LHCN-M2 (cell line): ENCODE measurements at regions not wholly inside any gene's neighbourhood (a gene's known extent, or its start where the extent isn't known, plus 50 kb on each side); places are given as distances from the start of the nearest gene placed in this dataset.

Source experiments
- DNase-seq: peaks from one replicate; pipeline ENCODE4 v3.0.0-alpha.2; 2012; ENCODE audit warnings: low read depth

DNA sequence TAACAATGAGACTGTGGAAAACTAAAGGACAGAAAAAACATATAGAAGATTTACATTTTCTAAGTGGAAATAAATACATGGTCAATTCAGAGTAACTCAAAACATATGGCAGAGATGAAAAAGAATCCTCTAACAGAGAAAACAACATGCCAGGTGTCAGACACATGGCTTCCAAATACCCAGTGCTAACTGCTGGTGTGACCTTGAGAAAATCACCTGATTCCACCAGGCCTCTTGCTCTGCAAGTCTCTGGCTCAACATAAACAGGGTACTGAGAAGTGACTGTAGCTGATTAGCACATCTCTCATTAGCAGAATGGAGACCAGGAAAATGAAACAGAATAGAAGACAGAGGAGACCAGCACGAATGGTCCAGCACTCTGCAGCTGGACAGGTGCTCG is 210.8 kb downstream of the HNMT start:
- DNase-seq, result no peak

DNA sequence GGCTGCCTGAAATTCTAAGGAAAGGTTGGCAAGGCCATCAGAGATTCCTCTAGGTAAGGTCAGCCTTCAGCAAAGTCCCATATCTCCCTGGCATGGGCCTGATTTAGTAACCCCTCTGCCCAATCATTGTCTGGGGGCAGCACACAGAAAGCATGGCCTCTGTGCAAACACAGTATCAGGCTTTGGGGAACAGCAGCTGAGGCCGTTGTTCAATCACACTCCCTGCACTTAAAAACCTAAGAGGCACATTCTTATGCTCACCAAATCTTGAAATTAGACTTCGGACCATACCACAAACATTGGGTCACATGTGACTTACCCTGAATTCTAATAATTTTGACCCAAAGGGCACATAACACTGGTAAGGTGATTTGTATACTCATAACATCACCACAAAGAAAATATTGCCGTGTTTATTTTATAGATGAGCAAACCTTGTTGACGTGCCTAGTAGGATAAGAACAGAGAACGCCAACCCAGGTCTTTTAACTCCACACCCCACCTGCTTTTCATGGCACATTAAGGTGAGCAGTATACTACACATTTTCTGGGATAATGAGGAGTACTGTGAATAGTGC is 212.7 kb downstream of the HNMT start:
- DNase-seq, result no peak

DNA sequence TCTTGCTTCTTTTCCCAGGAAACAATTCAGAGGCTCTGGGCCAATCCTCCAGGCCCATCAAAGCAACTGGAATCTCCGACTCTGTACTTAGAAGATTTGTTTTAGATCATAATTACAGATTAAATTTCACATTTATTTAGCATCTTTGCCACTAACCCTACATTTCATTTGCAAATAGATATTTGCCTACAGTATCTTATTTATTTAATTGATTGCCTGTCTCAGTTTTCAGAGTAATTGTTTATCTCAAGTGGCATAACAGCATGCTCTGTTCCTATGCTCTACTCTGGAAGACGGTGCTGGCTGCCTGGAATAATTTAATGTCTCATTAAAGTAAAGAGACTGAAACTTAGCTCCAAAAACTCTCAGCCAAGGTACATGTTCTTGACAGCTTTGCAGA is 213.4 kb downstream of the HNMT start:
- DNase-seq, result no peak

DNA sequence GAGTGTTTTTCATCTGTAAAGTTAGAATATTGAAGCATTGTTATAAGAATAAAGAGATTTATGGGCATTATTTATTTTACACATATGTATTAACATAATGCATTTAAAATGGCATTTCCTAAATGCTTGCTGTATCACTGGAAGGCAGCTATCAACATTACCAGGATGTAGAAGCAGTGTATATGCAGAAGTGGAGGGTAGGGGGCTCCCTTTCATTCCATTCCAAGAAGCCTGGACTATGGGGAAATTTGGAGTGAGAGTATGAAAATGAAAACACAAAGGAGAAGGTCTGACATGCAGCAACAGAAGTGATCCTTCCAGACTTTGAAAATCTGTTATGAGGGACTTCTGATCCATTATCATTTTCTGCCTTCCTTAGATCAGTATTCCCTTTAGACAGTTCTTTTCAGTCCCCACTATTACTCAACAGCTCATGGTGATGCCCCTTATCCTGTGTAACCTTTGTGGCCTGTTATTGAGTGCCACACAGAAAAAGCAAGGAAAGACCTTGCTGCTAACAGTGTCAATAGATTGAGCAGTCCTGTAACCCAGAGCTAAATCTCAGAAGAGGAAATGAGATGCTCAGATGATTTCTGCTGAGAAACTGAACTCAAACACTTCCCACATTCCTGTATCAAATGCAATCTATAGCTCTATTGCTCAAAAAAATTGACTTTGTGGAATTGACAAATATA is 216.6 kb downstream of the HNMT start:
- DNase-seq, result no peak

DNA sequence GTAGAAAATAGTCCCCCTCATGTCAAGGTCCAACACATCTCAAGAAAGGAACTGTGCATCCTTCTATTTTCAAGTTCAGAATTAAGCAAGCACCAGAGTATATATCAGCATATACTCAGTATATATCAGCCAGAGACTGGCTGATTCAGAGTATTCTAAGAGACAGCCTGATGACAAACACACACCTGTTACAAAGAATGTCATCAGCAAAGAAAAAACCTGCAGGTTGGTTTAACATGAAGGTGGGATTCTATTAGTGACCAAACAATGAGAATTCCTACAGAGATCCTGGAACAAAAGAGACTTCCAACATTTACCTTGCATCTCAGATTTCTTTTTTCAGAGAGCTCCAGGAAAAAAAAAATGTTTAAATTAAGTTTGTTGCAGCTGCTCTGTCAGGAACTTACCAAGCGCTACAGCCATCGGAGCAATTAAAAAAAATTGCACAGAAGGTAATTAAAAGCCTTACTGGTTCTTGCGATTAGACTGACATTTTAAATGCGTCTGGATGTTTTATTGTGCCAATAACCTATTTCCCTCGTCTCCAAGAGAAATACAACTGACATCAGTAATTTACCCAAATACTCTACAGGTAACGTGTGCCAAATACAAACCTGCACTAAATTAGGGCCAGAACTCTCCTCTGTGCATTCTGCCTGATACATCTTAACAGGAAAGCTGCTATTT is 218.1 kb downstream of the HNMT start:
- DNase-seq, result no peak

DNA sequence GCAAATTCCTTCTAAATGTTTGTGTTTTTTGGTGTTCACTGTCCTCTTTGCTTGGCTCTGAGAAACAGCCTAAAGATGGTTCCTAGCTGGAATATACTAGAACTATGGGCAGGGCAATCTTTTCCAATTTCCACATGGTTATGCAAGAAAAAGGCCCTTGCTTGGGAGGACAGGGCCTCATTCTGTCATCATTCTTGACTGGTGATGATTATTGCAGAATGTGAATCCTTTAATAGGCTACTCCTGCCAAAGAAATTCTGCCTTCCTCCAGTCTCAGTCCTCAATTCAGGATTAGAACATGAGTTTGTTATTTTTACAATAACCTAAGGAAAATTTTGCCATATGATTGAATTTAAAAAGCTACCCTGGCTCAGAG is 218.7 kb downstream of the HNMT start:
- no peak for DNase-seq

DNA sequence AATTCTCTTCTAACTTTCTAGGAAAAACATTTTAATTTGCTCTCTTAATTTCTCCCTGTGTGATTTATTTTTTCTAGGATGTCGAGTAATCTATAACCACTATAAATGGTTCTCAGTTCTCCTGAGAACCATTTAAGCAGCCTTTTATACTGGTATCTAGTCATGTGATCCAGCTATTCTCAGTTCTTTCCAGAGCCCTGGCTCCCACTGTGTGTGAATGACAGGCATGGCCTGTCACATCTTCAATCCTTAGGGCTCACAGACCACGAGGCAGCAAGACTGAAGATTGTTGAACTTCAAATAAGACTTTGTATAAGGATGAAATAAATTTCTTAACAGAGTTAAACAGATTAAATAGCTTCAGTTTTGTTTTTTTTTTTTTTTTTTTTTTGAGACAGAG is 219.4 kb downstream of the HNMT start:
- no peak for DNase-seq

DNA sequence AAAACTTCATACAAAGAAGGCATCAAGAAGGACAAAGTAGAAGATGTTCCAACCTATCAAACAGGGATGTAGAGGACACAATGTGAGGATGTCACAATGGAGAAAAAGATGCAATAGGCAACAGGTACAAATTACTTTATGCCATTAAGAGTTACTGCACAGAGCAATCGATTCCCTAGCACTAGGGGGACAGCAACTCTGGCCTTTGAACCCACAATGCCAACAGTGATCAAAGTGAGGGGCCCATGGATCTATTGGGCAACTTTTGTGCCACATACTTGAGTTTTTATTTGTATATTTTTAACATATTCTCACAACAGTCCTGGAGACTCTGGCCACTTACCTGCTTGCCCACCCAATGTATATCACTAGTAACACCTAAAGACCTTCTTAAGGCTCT is 220.2 kb downstream of the HNMT start:
- DNase-seq, result no peak

DNA sequence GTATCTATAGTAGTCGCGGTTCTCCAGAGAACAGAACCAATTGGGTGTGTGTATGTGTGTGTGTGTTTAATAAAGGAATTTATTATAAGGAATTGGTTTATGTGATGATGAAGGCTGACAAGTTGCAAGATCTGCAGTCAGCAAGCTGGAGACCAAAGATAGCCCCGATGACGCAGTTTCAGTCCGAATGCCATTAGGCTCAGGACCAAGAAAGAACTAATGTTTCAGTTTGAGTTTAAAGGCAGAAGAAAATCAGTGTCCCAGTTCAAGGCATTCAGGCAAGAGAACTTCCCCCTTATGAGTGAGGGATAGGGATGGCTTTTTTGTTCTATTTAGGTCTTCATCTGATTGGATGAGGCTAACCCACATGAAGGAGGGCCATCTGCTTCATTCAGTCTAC is 221.6 kb downstream of the HNMT start:
- no peak for DNase-seq

DNA sequence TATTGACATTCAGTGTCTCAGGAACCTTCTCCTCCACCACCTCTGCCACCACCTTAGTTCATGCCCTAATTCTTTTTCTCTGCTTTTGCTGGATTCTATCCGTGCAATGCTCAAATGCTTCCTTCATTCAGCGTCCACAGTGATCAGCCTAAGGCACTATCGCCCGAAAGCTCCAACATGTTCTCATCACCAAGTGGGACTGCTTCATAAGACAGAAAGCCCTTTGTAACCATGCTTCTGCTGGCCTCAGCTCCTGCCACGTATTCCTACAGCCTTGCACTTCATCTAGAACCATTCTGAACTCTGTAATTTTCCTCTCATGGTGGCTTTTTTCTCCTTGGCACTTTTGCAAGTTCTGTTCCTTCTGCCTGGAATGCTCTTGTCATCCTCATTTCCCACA is 222.9 kb downstream of the HNMT start:
- DNase-seq, result no peak

DNA sequence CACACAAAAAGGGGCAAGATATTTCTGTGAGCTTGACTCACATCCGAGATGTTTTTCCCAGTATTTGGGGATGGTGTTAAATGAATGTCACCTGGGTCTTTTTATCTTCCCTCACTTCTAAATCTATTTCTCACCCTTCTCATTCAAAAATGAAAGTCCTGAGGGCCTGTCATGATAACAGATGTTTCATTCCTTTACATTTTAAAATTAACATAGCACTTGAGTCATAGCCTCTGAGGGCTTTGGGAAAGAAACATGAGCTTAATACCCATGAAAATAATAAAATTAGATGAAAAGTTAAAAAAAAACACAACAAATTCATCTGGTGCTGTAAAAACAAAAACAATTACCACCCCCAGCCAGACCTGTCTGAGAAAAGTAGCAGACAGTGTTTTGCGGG is 226.7 kb downstream of the HNMT start:
- peak; percentile 11 for DNase-seq

DNA sequence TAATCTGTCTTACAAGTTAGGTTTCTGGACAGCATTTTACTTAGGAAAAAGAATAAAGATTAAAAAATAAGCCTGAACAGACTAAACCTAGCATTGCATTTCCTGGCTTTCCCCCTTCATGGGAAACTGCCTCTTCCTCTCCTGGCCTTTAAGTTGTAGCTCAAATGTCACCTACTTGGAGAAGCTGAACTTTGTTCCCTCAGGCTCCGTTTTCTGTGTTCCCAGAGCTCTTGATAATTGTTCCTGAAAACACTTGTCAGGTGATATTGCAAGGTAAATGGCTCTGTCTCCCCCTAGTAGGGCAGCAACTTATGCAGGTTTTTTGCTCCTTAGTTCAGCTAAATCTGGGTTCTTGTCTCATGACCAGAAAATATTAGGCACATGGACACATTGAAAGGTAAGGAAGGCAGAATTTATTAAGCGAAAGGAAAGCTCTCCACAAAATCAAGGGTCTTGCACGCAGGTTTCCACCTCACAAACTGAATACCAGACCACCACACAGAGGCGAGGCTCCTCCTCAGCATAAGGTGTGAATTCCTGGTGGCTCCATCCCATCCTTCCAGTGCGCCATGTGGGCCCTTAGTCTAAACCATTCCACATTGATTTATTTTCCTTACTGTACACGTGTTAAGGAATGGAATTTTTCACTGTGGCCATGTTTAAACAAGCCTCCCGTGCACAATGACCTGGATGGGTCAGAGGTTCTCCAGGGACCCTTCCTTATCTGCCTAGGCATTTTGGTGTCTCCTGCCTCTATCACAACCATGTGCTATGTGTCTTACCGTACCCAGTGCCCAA is 229.3 kb downstream of the HNMT start:
- no peak for DNase-seq

DNA sequence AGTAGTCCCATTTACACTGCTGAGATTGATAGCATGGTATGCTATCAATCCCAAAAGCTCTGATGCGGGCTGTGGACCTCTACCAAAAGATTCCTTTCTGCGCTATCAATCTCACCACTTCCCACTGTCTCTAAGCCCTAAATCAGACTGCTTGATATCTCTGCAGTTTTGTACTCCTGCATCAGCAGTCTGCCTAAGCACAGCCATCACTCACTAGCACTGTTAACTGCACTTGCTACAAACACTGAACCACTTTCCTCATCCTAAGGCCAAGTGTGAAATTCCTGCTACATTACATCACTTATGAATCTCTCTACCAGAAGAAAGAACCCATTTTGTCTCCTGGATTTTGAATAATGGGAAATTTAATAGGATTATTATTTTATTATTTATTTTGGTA is 237.0 kb downstream of the HNMT start:
- no peak for DNase-seq

DNA sequence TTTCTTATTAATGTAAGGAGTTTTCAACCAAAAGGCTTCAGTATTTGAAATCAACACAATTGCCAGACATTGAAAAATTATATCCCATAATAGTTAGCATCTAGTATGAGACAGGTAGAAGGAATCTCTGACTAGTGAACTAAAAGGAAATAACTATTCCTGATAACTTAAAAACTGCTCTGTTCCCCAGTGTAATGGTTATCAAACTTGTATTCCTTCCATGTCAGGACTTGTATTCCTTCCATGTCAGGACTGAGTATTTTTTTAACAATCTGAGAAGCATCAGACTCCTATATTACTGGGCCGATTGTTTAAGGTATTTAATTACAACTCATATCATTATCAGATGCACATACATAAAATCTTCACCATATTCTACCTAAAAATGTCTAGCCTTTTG is 238.5 kb downstream of the HNMT start:
- DNase-seq, result no peak

DNA sequence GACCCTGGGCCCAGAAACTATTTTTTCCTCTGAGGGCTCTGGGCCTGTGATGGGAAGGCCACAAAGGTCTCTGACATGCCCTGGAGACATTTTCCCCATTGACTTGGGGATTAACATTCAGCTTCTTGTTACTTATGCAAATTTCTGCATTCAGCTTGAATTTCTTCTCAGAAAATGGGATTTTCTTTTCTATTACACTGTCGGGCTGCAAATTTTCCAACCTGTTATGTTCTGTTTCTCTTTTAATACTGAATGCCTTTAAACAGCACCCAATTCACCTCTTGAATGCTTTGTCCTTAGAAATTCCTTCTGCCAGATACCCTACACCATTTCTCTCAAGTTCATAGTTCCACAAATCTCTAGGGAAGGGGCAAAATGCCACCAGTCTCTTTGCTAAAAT is 241.0 kb downstream of the HNMT start:
- DNase-seq, result no peak

DNA sequence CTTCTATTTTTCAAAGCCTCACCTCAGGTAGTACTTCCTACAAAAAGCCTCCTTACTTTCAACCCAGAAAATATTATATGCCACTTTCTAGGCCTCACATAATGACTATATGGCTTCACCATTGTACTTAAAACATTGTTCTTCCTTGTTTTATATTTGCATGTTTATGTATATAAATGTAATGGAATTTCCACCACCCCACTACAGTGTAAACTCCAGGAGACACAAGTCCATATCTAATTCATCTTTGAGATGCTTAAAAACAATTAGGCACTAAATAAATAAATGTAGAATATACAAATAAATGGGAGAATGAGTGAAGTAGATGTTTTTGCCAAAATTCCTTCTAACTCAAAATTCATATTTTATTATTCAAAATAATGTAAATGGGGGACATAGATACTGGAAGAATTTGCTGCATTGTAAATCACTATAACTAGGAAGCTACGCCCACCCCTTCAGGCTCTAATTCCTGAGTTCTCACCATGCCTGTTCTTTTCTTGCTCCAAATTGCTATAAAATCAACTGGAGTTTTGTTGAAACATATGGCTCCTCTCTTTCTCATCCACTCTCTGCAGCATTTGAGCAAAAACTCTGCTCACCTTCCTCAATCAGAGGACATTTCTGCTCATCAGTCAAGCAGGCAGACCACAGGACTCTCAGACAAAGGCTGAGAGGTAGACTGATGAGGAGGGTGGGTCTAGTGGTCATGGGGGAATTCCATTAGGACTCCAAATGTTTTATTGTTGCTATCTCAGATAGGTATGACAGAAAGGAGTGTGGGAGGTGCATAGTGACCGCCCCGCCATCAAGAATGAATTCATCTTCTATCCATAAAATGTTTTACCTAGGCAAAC is 243.0 kb downstream of the HNMT start:
- DNase-seq, result no peak

DNA sequence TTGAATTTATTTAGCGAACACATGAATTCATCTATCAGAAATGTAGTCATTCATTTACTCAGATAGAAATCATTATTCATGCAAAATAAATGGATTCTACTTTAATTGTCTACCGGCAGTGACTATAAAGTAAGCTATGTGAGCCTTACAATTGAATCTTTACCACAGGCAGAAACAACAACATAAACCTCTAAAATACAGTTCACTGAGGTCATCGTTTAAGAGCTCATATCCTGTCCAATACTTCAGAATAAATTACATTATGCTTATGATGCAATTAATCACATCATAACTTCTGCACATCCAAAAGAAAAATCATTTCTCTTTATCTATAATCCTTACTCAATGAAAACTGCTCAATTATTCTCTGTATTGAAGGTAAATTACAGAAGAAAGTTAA is 244.7 kb downstream of the HNMT start:
- no peak for DNase-seq

DNA sequence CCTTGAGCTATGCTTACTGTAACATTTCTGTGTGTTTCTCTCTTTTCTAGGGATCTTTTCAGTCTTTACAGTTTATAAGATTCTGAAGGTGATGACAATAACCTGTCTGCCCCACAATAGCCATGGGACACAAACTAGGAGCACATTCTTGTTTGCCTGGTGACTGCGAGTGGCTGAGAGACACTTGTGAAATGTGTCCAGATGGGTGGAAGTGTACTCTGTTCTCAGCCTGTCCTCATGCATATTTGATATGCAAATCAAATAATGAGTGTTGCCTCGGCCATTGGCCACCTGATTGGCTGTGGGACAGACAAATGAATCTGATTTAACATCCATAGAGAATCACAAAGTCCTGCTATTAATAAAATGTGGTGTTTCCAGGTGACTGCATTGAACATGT is 246.2 kb downstream of the HNMT start:
- DNase-seq, result no peak

DNA sequence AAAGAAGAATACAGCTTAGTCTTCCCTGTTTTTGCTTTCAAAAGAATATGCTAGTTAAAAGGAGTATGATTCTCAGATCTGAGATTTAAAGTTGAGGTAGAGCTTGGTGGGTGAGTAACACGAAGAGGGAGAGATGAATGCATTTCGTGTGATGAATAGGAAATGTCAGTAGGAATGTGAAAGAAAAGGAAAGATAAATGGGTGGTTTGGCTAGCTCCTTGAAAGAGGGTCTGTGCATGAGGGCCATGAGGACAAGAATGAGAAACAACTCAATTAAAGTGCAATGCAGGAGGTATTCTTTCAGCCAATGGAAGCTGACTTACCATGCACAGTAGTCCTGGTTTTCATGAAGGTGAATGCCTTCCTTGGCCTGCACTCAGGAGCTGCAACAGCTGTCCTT is 248.2 kb downstream of the HNMT start:
- DNase-seq, result no peak

DNA sequence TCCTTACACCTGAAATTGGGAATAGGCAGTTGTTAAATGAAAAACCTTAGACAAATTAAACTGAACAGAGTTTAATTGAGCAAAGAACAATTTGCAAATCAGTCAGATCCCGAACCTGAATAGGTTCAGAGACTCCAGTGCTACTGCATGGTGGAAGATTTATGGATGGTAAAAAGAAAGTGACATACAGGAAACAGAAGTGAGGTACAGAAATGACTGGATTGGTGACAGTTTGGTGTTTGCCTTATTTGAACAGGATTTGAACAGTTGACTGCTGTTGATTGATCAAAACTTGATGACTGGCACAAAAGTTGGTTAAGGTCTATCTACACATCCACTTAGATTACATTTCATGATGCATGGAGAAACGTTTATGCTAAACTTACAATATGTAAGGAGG is 248.8 kb downstream of the HNMT start:
- no peak for DNase-seq

DNA sequence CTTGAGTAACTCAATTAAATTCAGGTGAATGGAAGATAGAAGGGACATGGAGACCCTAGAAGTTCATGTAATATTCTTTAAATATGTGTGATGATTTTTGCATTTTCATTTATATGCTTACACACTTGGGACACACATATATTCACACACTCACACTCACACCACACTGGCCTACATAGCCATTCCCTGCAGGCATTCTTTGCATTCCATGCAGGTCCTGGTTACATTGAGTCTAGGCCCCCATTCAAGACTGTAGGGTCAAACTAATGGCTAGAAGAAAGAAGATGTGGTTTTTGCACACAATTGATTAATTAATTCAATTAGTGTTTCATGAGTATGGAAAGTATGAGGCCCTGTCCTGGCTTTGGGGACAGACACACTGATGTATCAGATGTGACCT is 249.4 kb downstream of the HNMT start:
- no peak for DNase-seq

DNA sequence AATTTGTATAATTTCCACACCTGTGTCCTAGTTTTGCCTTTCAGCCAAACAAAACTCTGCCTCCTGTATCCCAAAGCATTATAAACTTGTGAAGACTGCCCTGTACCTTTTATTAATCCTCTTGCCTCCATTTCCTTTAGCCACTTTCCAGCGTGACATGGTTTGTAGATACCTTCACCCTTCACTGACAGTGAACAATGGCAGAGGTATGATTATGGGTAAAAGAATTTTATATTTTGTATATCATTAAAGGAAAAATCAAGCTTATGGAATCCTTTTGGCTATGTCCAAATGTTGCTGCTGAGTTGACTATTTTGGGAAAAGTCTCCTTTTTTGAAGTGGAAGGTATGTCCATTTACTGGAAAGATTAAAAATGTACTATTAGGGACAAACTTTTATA is 251.7 kb downstream of the HNMT start:
- no peak for DNase-seq
